DND-41 (cell line): ENCODE measurements at regions not wholly inside any gene's neighbourhood (a gene's known extent, or its start where the extent isn't known, plus 50 kb on each side); places are given as distances from the start of the nearest gene placed in this dataset.

ENCODE experiments used
- ATAC-seq: fragments of 200-7000 bp; cut with Tn5 transposase; 3 replicates; pipeline ENCODE4 v1.9.1; 2021; ENCODE audit warnings: low read depth; ENCODE audit not compliant: insufficient read depth
- DNase-seq: peaks from one replicate; pipeline ENCODE4 v3.0.0-alpha.2; 2020
- H2AFZ ChIP-seq: 2 replicates; pipeline ENCODE4 v1.6.0; 2012; ENCODE audit warnings: low read depth, low read length
- H3K27ac ChIP-seq: 2 replicates; pipeline ENCODE4 v1.5.1; 2012; ENCODE audit warnings: low read length, inconsistent platforms
- H3K27me3 ChIP-seq: fragments of 200-600 bp; sonication (generic); 2 replicates; pipeline ENCODE4 v1.6.0; 2012; ENCODE audit warnings: low read length, mild to moderate bottlenecking, inconsistent platforms; ENCODE audit not compliant: insufficient read depth, poor library complexity
- H3K36me3 ChIP-seq: 2 replicates; pipeline ENCODE4 v1.5.1; 2012; ENCODE audit warnings: low read length, inconsistent platforms; ENCODE audit not compliant: insufficient read depth
- H3K4me1 ChIP-seq: 2 replicates; pipeline ENCODE4 v1.5.1; 2012; ENCODE audit warnings: mild to moderate bottlenecking, low read length; ENCODE audit not compliant: insufficient read depth
- H3K4me2 ChIP-seq: 2 replicates; pipeline ENCODE4 v1.6.0; 2012; ENCODE audit warnings: mild to moderate bottlenecking, moderate library complexity, low read length, inconsistent platforms; ENCODE audit not compliant: insufficient read depth
- H3K4me3 ChIP-seq, 2 experiments: fragments of 200-600 bp in 1 of 2; shearing (Covaris generic) in 1 of 2; 2 replicates each; pipeline ENCODE4 v1.5.1; 2012 to 2016; ENCODE audit warnings: inconsistent platforms in 2 of 2, low read length in 2 of 2, mild to moderate bottlenecking in 2 of 2, low read depth in 1 of 2, moderate library complexity in 1 of 2
- H3K79me2 ChIP-seq: 2 replicates; pipeline ENCODE4 v1.6.0; 2012; ENCODE audit warnings: low read length, inconsistent platforms; ENCODE audit not compliant: insufficient read depth
- H3K9ac ChIP-seq: 2 replicates; pipeline ENCODE4 v1.6.0; 2012; ENCODE audit warnings: low read depth, mild to moderate bottlenecking, inconsistent platforms, low read length, moderate library complexity
- H3K9me3 ChIP-seq: 2 replicates; pipeline ENCODE4 v1.5.1; 2012; ENCODE audit warnings: low read length, moderate library complexity, mild to moderate bottlenecking, inconsistent platforms; ENCODE audit not compliant: insufficient read depth, severe bottlenecking
- H4K20me1 ChIP-seq: 2 replicates; pipeline ENCODE4 v1.6.0; 2012; ENCODE audit warnings: low read length; ENCODE audit not compliant: insufficient read depth
- CTCF ChIP-seq: IDR thresholded peaks from 2 replicates; pipeline ENCODE4 v1.5.1; 2012; ENCODE audit warnings: borderline replicate concordance, low read length, moderate library complexity, mild to moderate bottlenecking; ENCODE audit not compliant: poor library complexity, severe bottlenecking; ENCODE audit errors: extremely low read depth
- EZH2 ChIP-seq: IDR thresholded peaks from 3 replicates; pipeline ENCODE4 v1.6.1; 2012; ENCODE audit warnings: borderline replicate concordance, low read depth, mild to moderate bottlenecking, moderate library complexity, low read length, inconsistent platforms; ENCODE audit not compliant: severe bottlenecking

- H3K27me3 ChIP-seq, result no peaks in the 10 kb centered on the region
- H3K27ac ChIP-seq, result no peak overlapping the region
- H3K9me3 ChIP-seq, result no peaks in the 10 kb centered on the region
- no peak overlapping the region for H3K9ac ChIP-seq
- DNase-seq (no peak), ATAC-seq (no peak)
- H3K79me2 ChIP-seq, result no peaks in the 10 kb centered on the region
- no peak for TF ChIP-seq EZH2
- peak; percentile 40 for TF ChIP-seq CTCF
- no peak overlapping the region for H3K4me2 ChIP-seq
- no peaks in the 10 kb centered on the region for H3K4me1 ChIP-seq
- no peak overlapping the region for H2AFZ ChIP-seq
- no peak overlapping the region for H3K4me3 ChIP-seq
- H3K36me3 ChIP-seq, result no peaks in the 10 kb centered on the region
- H4K20me1 ChIP-seq, result no peaks in the 10 kb centered on the region
Observed at GRCh38 chr6:140921366-140922226, 1211.1 kb upstream of the GJE1 start.

GRCh38 chr6:140917911-140918310 lies 1214.8 kb upstream of the GJE1 start:
- ATAC-seq, result no peak
- H3K27me3 ChIP-seq, result no peaks in the 10 kb centered on the region
- no peaks in the 10 kb centered on the region for H3K4me1 ChIP-seq
- H3K9ac ChIP-seq, result no peak overlapping the region
- H3K27ac ChIP-seq, result no peak overlapping the region
- no peak for DNase-seq
- H3K79me2 ChIP-seq, result no peaks in the 10 kb centered on the region
- H2AFZ ChIP-seq, result no peak overlapping the region
- TF ChIP-seq CTCF (no peak), EZH2 (no peak)
- no peaks in the 10 kb centered on the region for H3K9me3 ChIP-seq
- H4K20me1 ChIP-seq, result no peaks in the 10 kb centered on the region
- no peak overlapping the region for H3K4me3 ChIP-seq
- H3K36me3 ChIP-seq, result no peaks in the 10 kb centered on the region
- H3K4me2 ChIP-seq, result no peak overlapping the region

- TF ChIP-seq CTCF (no peak), EZH2 (no peak)
- Histone ChIP-seq H3K4me2 (no peak overlapping the region), H3K9ac (no peak overlapping the region), H3K79me2 (no peaks in the 10 kb centered on the region), H3K27me3 (no peaks in the 10 kb centered on the region), H3K4me3 (no peak overlapping the region), H2AFZ (no peak overlapping the region), H3K36me3 (no peaks in the 10 kb centered on the region), H3K4me1 (no peaks in the 10 kb centered on the region), H4K20me1 (no peaks in the 10 kb centered on the region), H3K9me3 (no peaks in the 10 kb centered on the region), H3K27ac (no peak overlapping the region)
- DNase-seq (no peak), ATAC-seq (no peak)
Observed at GRCh38 chr6:140915551-140915950, 1217.2 kb upstream of the GJE1 start.

GRCh38 chr6:140915103-140915502 lies 1217.6 kb upstream of the GJE1 start:
- no peaks in the 10 kb centered on the region for H3K27me3 ChIP-seq
- ATAC-seq (no peak), DNase-seq (no peak)
- H3K36me3 ChIP-seq, result no peaks in the 10 kb centered on the region
- H4K20me1 ChIP-seq, result no peaks in the 10 kb centered on the region
- H3K4me1 ChIP-seq, result no peaks in the 10 kb centered on the region
- H3K4me3 ChIP-seq, result no peak overlapping the region
- no peak overlapping the region for H3K9ac ChIP-seq
- no peaks in the 10 kb centered on the region for H3K9me3 ChIP-seq
- H3K27ac ChIP-seq, result no peak overlapping the region
- H3K4me2 ChIP-seq, result no peak overlapping the region
- no peak for TF ChIP-seq EZH2
- no peak for TF ChIP-seq CTCF
- no peak overlapping the region for H2AFZ ChIP-seq
- H3K79me2 ChIP-seq, result no peaks in the 10 kb centered on the region
